Glutamatergic neuron (in vitro differentiated cells): ENCODE measurements at regions not wholly inside any gene's neighbourhood (a gene's known extent, or its start where the extent isn't known, plus 50 kb on each side); places are given as distances from the start of the nearest gene placed in this dataset.

ENCODE experiments used
- DNase-seq: peaks from one replicate; pipeline ENCODE4 v3.0.0; 2022
- H3K27ac Mint-ChIP-seq: one replicate; pipeline ENCODE4 v1.8.0; 2020; ENCODE audit warnings: mild to moderate bottlenecking, mixed read lengths, inconsistent platforms; ENCODE audit not compliant: unreplicated experiment
- H3K27me3 Mint-ChIP-seq: one replicate; pipeline ENCODE4 v1.8.0; 2020; ENCODE audit warnings: mild to moderate bottlenecking, moderate library complexity, mixed read lengths, inconsistent platforms; ENCODE audit not compliant: unreplicated experiment
- H3K36me3 Mint-ChIP-seq: one replicate; pipeline ENCODE4 v1.8.0; 2020; ENCODE audit warnings: mild to moderate bottlenecking, mixed read lengths, inconsistent platforms; ENCODE audit not compliant: unreplicated experiment
- H3K4me1 Mint-ChIP-seq: one replicate; pipeline ENCODE4 v1.8.0; 2020; ENCODE audit warnings: mild to moderate bottlenecking, low read depth, mixed read lengths, inconsistent platforms; ENCODE audit not compliant: unreplicated experiment
- H3K4me3 Mint-ChIP-seq: one replicate; pipeline ENCODE4 v1.8.0; 2020; ENCODE audit warnings: mild to moderate bottlenecking, mixed read lengths, inconsistent platforms; ENCODE audit not compliant: unreplicated experiment
- H3K9me3 Mint-ChIP-seq: one replicate; pipeline ENCODE4 v1.8.0; 2020; ENCODE audit warnings: mild to moderate bottlenecking, moderate library complexity, mixed read lengths, inconsistent platforms; ENCODE audit not compliant: unreplicated experiment
- CTCF ChIP-seq: fragments of 200-600 bp; sonication (generic); IDR thresholded peaks from one replicate; pipeline ENCODE4 v1.5.0; 2021; ENCODE audit not compliant: partially characterized antibody, unreplicated experiment

GRCh38 chr7:87007038-87007437 lies 52.4 kb downstream of the ELAPOR2 start:
- Mint-ChIP-seq H3K27me3 (no peaks in the 10 kb centered on the region), H3K27ac (no peak overlapping the region), H3K4me3 (no peak overlapping the region), H3K36me3 (no peaks in the 10 kb centered on the region), H3K9me3 (peaks cover 4% of the 10 kb centered on the region), H3K4me1 (peaks cover 39% of the 10 kb centered on the region)
- no peak for DNase-seq
- TF ChIP-seq CTCF = no peak

GRCh38 chr7:87004956-87005355 lies 54.5 kb downstream of the ELAPOR2 start:
- Mint-ChIP-seq H3K4me3 (no peak overlapping the region), H3K9me3 (peaks cover 4% of the 10 kb centered on the region), H3K36me3 (no peaks in the 10 kb centered on the region), H3K27me3 (no peaks in the 10 kb centered on the region), H3K27ac (peak overlapping the region; percentile 96), H3K4me1 (peaks cover 45% of the 10 kb centered on the region)
- TF ChIP-seq CTCF = no peak
- DNase-seq = no peak

- H3K4me1 Mint-ChIP-seq = peaks cover 47% of the 10 kb centered on the region
- H3K36me3 Mint-ChIP-seq = no peaks in the 10 kb centered on the region
- H3K27ac Mint-ChIP-seq = peak overlapping the region; percentile 96
Observed at GRCh38 chr7:87003872-87004798, 55.3 kb downstream of the ELAPOR2 start.

GRCh38 chr7:87001214-87001613 lies 58.2 kb downstream of the ELAPOR2 start:
- Mint-ChIP-seq H3K27me3 (no peaks in the 10 kb centered on the region), H3K4me1 (peaks cover 47% of the 10 kb centered on the region), H3K36me3 (no peaks in the 10 kb centered on the region), H3K4me3 (no peak overlapping the region), H3K27ac (no peak overlapping the region), H3K9me3 (peaks cover 4% of the 10 kb centered on the region)
- no peak for TF ChIP-seq CTCF
- no peak for DNase-seq

More at GRCh38 chr7:87003872-87004798, 55.3 kb downstream of the ELAPOR2 start:
- H3K4me3 Mint-ChIP-seq = peak overlapping the region; percentile 57
- DNase-seq = peak; percentile 16
- no peak for TF ChIP-seq CTCF
- peaks cover 4% of the 10 kb centered on the region for H3K9me3 Mint-ChIP-seq
- H3K27me3 Mint-ChIP-seq = no peaks in the 10 kb centered on the region

GRCh38 chr7:87000344-87000743 lies 59.1 kb downstream of the ELAPOR2 start:
- H3K9me3 Mint-ChIP-seq = peaks cover 4% of the 10 kb centered on the region
- H3K27me3 Mint-ChIP-seq = no peaks in the 10 kb centered on the region
- no peaks in the 10 kb centered on the region for H3K36me3 Mint-ChIP-seq
- DNase-seq = no peak
- H3K4me1 Mint-ChIP-seq = peaks cover 48% of the 10 kb centered on the region
- TF ChIP-seq CTCF = no peak
- no peak overlapping the region for H3K4me3 Mint-ChIP-seq
- H3K27ac Mint-ChIP-seq = peak overlapping the region; percentile 90
